Panc1 (cell line): ENCODE measurements at regions not wholly inside any gene's neighbourhood (a gene's known extent, or its start where the extent isn't known, plus 50 kb on each side); places are given as distances from the start of the nearest gene placed in this dataset.
A peak's percentile ranks its signal among the peaks of the same experiment; 100 is the strongest.

Experiments
- ATAC-seq: fragments of 200-7000 bp; cut with Tn5 transposase; 2 replicates; pipeline ENCODE4 v1.9.1; 2020; ENCODE audit warnings: mild to moderate bottlenecking, moderate library complexity
- BruUV-seq: library from RNA; stranded (reverse); fragments of 400-500 nt; replicated peaks from 2 replicates; lab custom pipeline; 2021; lab: Mats Ljungman, UMichigan
- CTCF ChIA-PET: fragments of 300-600 bp; sonication (Branson Sonifier 250); formaldehyde crosslinking; loops from one replicate; lab custom pipeline; 2022; ENCODE audit warnings: antibody characterized with exemption; lab: Charles Lee
- POLR2A ChIA-PET: fragments of 300-600 bp; sonication (Branson Sonifier 250); formaldehyde crosslinking; loops from one replicate; lab custom pipeline; 2022; ENCODE audit warnings: antibody characterized with exemption; lab: Charles Lee
- DNase-seq: peaks from one replicate; pipeline ENCODE4 v3.0.0-alpha.2; 2010; ENCODE audit warnings: low read depth, low spot score
- H3K27ac ChIP-seq: 2 replicates; pipeline ENCODE4 v1.5.1; 2011; ENCODE audit warnings: mild to moderate bottlenecking, low read length, inconsistent platforms
- H3K27me3 ChIP-seq: fragments of 200-500 bp; sonication (Bioruptor generic); 2 replicates; pipeline ENCODE4 v1.6.0; 2014; ENCODE audit warnings: low read length, inconsistent platforms; ENCODE audit not compliant: control insufficient read depth, insufficient read depth
- H3K36me3 ChIP-seq: fragments of 200-500 bp; sonication (Bioruptor generic); 2 replicates; pipeline ENCODE4 v1.5.1; 2014; ENCODE audit warnings: inconsistent platforms, mild to moderate bottlenecking, low read length, moderate library complexity; ENCODE audit not compliant: control insufficient read depth, insufficient read depth
- H3K4me1 ChIP-seq: 2 replicates; pipeline ENCODE4 v1.5.1; 2011; ENCODE audit warnings: inconsistent platforms, mild to moderate bottlenecking, low read length, moderate library complexity; ENCODE audit not compliant: control insufficient read depth, insufficient read depth
- H3K4me3 ChIP-seq, 2 experiments: 2 replicates each; pipeline ENCODE4 v1.5.1; 2011 to 2012; ENCODE audit warnings: low read depth in 2 of 2, low read length in 2 of 2, mild to moderate bottlenecking in 2 of 2, inconsistent platforms in 1 of 2, moderate library complexity in 1 of 2
- H3K9me3 ChIP-seq: fragments of 200-500 bp; sonication (Bioruptor generic); 2 replicates; pipeline ENCODE4 v1.5.1; 2014; ENCODE audit warnings: low read depth, mild to moderate bottlenecking, inconsistent platforms, low read length, moderate library complexity; ENCODE audit not compliant: control insufficient read depth, insufficient read depth
- POLR2AphosphoS5 ChIP-seq: IDR thresholded peaks from 2 replicates; pipeline ENCODE4 v1.6.1; 2012; ENCODE audit warnings: mild to moderate bottlenecking, low read depth, low read length, moderate library complexity
- SIN3A ChIP-seq: IDR thresholded peaks from 2 replicates; pipeline ENCODE4 v1.6.1; 2012; ENCODE audit warnings: low read depth, mild to moderate bottlenecking, low read length, moderate library complexity, borderline replicate concordance; ENCODE audit not compliant: insufficient read depth
- TCF7L2 ChIP-seq: IDR thresholded peaks from 2 replicates; pipeline ENCODE4 v1.6.1; 2011; ENCODE audit warnings: mild to moderate bottlenecking, low read depth, low read length, inconsistent platforms
- in situ Hi-C: cut with HindIII; loops from 2 replicates; pipeline ENCODE4 v1.10.0; 2016; ENCODE audit warnings: low sequenced_read_pairs, low pct_unique_long_range_greater_than_20kb
- intact Hi-C: fragments of 100-400 bp; cut with micrococcal nuclease; formaldehyde crosslinking; loops from one replicate; pipeline ENCODE4 v1.10.0; 2022; ENCODE audit not compliant: unreplicated experiment
- TF ChIP-seq, protein P1 (sequence below), 2 experiments: IDR thresholded peaks; 2 replicates each; pipeline ENCODE4 v1.6.1; 2011 to 2012; ENCODE audit warnings: low read depth in 2 of 2, control low read depth in 1 of 2, low read length in 1 of 2, mild to moderate bottlenecking in 1 of 2, moderate library complexity in 1 of 2; ENCODE audit not compliant: insufficient read depth in 1 of 2
- TF ChIP-seq, protein P2 (sequence below): fragments of 450-650 bp; IDR thresholded peaks from 2 replicates; pipeline ENCODE4 v1.5.1; 2017; ENCODE audit warnings: mild to moderate bottlenecking

DNA sequence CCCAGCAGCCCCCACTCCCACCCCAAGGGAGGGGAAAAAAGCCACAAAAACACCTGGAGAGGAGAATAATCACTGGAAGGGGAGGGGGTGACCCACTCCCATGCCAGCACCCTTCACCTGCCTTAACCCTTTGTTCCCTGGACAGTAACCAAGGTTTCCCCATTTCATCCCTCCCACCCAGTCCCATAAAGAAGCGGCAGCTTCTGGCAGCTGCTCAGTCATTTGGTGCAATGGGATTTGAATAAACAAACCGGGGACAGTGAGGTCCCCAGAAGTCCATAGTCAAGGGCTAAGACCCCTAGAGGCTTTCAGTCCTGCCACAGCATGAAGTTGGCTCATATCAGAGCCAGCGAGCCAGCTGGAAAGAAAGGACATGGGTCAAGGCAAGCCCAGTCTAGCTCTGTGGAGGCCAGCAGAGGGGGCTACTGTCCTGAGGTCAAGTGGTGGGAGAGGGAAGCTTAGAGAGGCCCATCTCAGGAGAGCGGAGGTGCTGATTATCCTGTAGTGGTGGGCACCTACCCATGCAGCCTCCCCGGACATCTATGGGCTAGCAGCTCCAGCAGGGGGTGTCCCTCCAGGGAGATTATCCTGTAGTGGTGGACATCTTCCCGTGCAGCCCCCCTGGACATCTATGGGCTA is 58.9 kb upstream of the LBX1 start:
- Histone ChIP-seq H3K9me3 (no peaks in the 10 kb centered on the region), H3K4me1 (no peaks in the 10 kb centered on the region), H3K27ac (no peak overlapping the region), H3K36me3 (no peaks in the 10 kb centered on the region), H3K4me3 (no peak overlapping the region), H3K27me3 (peaks cover 3% of the 10 kb centered on the region)
- no TSS peak for BruUV-seq
- CTCF ChIA-PET: interaction anchor here (0.6 to 2.1 kb wide), 8 partner anchors 12 to 283 kb away, joined by 3 to 13 read pairs (median 4); no protein-coding TSS in a partner anchor
- intact Hi-C loops: no loop called here
- TF ChIP-seq, protein P1, sequence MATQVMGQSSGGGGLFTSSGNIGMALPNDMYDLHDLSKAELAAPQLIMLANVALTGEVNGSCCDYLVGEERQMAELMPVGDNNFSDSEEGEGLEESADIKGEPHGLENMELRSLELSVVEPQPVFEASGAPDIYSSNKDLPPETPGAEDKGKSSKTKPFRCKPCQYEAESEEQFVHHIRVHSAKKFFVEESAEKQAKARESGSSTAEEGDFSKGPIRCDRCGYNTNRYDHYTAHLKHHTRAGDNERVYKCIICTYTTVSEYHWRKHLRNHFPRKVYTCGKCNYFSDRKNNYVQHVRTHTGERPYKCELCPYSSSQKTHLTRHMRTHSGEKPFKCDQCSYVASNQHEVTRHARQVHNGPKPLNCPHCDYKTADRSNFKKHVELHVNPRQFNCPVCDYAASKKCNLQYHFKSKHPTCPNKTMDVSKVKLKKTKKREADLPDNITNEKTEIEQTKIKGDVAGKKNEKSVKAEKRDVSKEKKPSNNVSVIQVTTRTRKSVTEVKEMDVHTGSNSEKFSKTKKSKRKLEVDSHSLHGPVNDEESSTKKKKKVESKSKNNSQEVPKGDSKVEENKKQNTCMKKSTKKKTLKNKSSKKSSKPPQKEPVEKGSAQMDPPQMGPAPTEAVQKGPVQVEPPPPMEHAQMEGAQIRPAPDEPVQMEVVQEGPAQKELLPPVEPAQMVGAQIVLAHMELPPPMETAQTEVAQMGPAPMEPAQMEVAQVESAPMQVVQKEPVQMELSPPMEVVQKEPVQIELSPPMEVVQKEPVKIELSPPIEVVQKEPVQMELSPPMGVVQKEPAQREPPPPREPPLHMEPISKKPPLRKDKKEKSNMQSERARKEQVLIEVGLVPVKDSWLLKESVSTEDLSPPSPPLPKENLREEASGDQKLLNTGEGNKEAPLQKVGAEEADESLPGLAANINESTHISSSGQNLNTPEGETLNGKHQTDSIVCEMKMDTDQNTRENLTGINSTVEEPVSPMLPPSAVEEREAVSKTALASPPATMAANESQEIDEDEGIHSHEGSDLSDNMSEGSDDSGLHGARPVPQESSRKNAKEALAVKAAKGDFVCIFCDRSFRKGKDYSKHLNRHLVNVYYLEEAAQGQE (IDR thresholded peaks at IDR 0.05; ENCODE audit: insufficient read depth in 1 of 2, low read depth in 2 of 2, low read length in 1 of 2): no peak
- TF ChIP-seq, protein P2, sequence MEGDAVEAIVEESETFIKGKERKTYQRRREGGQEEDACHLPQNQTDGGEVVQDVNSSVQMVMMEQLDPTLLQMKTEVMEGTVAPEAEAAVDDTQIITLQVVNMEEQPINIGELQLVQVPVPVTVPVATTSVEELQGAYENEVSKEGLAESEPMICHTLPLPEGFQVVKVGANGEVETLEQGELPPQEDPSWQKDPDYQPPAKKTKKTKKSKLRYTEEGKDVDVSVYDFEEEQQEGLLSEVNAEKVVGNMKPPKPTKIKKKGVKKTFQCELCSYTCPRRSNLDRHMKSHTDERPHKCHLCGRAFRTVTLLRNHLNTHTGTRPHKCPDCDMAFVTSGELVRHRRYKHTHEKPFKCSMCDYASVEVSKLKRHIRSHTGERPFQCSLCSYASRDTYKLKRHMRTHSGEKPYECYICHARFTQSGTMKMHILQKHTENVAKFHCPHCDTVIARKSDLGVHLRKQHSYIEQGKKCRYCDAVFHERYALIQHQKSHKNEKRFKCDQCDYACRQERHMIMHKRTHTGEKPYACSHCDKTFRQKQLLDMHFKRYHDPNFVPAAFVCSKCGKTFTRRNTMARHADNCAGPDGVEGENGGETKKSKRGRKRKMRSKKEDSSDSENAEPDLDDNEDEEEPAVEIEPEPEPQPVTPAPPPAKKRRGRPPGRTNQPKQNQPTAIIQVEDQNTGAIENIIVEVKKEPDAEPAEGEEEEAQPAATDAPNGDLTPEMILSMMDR: no peak; the same call in 1 of the 2 replicates
- TF ChIP-seq TCF7L2: no peak
- TF ChIP-seq SIN3A: no peak
- TF ChIP-seq POLR2AphosphoS5: no peak
- in situ Hi-C loops: loop anchor here (25.0 kb wide), 1 partner anchor 126 kb away; no protein-coding TSS in a partner anchor
- POLR2A ChIA-PET: interaction anchor here (0.6 kb wide), 1 partner anchor 478 kb away, joined by 4 read pairs; no protein-coding TSS in a partner anchor
- DNase-seq: no peak
- ATAC-seq: peak; percentile 33; the same call in 1 of the 2 replicates

DNA sequence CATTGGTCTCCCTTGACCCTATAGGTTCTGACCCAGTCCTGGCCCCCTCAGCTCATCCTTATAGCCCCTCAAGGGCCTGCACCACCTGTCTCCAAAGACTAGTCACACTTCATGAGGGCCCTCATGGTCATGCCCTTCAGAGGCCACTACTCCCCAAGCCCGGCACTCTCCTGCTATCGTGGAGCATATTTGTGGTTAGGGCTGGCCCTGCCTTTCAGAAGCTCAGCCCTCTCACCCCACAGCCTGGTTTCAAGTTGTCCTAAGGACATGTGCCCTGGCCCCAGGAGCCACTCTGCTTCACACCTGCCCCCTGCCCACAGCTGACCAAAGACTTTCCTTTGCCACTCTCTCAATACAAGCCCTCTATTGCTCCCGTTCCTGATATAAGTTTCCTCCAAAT is 60.3 kb upstream of the LBX1 start:
- TF ChIP-seq POLR2AphosphoS5 (no peak), TCF7L2 (no peak), SIN3A (no peak)
- TF ChIP-seq, protein P1 (IDR thresholded peaks at IDR 0.05; ENCODE audit: insufficient read depth in 1 of 2, low read depth in 2 of 2, low read length in 1 of 2): no peak
- TF ChIP-seq, protein P2: no peak
- H3K27ac ChIP-seq: no peak overlapping the region
- no TSS peak for BruUV-seq
- ChIA-PET CTCF (interaction anchor here (1.2 to 2.0 kb wide), 3 partner anchors 16 to 154 kb away, joined by 3 to 10 read pairs (median 7); no protein-coding TSS in a partner anchor), POLR2A (no interaction called here)
- no peaks in the 10 kb centered on the region for H3K4me1 ChIP-seq
- in situ Hi-C loops: loop anchor here (25.0 kb wide), 1 partner anchor 127 kb away; no protein-coding TSS in a partner anchor
- intact Hi-C loops: no loop called here
- no peak overlapping the region for H3K4me3 ChIP-seq
- DNase-seq: no peak
- H3K27me3 ChIP-seq: no peaks in the 10 kb centered on the region; the same call in 1 of the 2 replicates
- H3K9me3 ChIP-seq: no peaks in the 10 kb centered on the region
- no peaks in the 10 kb centered on the region for H3K36me3 ChIP-seq
- no peak for ATAC-seq
